ENCODE measurements at regions not wholly inside any gene's neighbourhood (a gene's known extent, or its start where the extent isn't known, plus 50 kb on each side); places are given as distances from the start of the nearest gene placed in this dataset.

DNA sequence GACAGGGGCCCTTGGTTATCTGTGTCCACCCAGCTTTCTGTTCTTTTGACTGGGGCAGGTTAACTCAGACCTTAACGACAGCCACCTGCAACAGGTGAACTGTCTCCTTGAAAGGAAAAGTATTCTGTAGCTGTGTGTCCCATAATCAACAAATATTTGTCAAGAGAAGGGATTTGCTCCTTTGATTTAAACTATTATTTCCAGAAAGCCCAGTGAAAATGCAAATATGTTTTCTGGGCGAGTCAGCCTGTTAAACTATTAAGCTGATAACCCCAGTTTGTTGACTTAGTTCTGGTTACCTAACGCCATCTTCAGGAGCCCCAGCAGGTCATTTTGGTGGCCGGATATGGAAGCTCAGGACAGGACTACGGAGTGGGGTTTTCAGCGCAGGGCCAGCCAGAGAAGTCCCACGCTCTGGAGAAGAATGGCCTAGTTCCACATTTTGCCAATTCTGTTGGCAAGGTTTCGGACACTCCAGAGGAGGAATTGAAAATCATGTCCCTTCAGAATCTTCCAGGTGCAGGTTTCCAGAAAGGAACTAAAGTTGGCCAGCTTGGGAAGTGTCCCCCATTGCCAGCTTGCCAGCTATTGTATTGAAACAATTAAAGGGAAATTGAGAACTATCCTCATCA lies 54.5 kb downstream of the ADRA2A start:
- no peak for TF ChIP-seq POLR2A (IDR thresholded peaks at IDR 0.05)
- TF ChIP-seq, protein P1, sequence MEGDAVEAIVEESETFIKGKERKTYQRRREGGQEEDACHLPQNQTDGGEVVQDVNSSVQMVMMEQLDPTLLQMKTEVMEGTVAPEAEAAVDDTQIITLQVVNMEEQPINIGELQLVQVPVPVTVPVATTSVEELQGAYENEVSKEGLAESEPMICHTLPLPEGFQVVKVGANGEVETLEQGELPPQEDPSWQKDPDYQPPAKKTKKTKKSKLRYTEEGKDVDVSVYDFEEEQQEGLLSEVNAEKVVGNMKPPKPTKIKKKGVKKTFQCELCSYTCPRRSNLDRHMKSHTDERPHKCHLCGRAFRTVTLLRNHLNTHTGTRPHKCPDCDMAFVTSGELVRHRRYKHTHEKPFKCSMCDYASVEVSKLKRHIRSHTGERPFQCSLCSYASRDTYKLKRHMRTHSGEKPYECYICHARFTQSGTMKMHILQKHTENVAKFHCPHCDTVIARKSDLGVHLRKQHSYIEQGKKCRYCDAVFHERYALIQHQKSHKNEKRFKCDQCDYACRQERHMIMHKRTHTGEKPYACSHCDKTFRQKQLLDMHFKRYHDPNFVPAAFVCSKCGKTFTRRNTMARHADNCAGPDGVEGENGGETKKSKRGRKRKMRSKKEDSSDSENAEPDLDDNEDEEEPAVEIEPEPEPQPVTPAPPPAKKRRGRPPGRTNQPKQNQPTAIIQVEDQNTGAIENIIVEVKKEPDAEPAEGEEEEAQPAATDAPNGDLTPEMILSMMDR (IDR thresholded peaks at IDR 0.05), result no peak
- Histone ChIP-seq H3K9me3 (replicated peaks in 1 of 3) (no peaks in the 10 kb centered on the region), H3K36me3 (replicated peaks in 1 of 2) (no peaks in the 10 kb centered on the region), H3K4me3 (no peak overlapping the region), H3K4me1 (replicated peaks in 1 of 2) (no peaks in the 10 kb centered on the region), H3K27me3 (no peaks in the 10 kb centered on the region), H3K27ac (no peak overlapping the region)
- no peak for DNase-seq
- WGBS, 4 donors, result 77 to 82% (median 81%) methylated on average over 8 of the region's 8 CpGs
- intact Hi-C loops (cut with DNase I), result no loop called here

DNA sequence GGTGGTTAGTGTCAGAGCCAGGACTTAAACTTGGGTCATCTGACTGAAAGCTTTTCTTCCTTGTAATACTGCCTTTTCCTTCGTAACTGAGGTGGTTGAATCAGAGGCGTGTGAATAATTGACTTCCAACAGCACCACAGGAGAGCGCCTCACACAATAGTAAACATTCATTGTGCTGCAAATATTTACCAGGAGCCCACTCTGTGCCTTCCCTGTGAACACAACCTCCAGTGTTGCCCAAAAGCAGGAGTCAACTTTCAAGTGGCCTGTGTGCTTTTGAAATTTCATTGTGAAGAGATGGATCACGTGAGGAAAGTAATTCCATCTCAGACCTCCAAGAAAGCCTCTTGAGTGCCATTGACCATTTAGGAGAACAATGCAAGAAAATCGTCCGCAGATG lies 60.2 kb downstream of the ADRA2A start:
- intact Hi-C loops (cut with DNase I), result no loop called here
- no peaks in the 10 kb centered on the region for H3K9me3 ChIP-seq (replicated peaks in 1 of 3)
- H3K27ac ChIP-seq, result no peak overlapping the region
- no peak for DNase-seq
- H3K36me3 ChIP-seq (replicated peaks in 1 of 2), result no peaks in the 10 kb centered on the region
- no peaks in the 10 kb centered on the region for H3K4me1 ChIP-seq (replicated peaks in 1 of 2)
- no peak for TF ChIP-seq POLR2A (IDR thresholded peaks at IDR 0.05)
- TF ChIP-seq, protein P1 (IDR thresholded peaks at IDR 0.05), result no peak
- WGBS, 4 donors, result 64 to 74% (median 67%) methylated on average over 6 of the region's 6 CpGs
- no peak overlapping the region for H3K4me3 ChIP-seq
- no peaks in the 10 kb centered on the region for H3K27me3 ChIP-seq

DNA sequence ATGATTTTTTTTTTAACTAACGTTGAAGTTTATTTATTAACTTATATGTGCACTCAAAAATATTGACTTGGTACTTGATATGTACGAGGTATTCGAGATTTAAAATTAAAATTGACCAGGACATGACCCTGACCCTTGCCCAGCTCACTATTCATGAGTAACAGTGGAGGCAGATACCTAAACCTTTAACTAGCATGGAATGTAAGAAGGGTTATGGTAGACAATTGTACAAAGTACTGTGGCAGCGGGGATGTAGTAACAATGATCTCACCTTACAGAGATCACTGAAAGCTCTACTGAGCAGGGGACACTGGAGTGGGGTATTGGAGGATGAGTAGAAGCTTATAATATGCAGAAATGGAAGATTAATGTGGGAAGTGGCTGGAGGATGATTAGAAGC lies 60.8 kb downstream of the ADRA2A start:
- H3K27me3 ChIP-seq, result peaks cover 3% of the 10 kb centered on the region
- intact Hi-C loops (cut with DNase I), result no loop called here
- 40 to 55% (median 52%) methylated on average over 4 of the region's 4 CpGs for WGBS, 4 donors

DNA sequence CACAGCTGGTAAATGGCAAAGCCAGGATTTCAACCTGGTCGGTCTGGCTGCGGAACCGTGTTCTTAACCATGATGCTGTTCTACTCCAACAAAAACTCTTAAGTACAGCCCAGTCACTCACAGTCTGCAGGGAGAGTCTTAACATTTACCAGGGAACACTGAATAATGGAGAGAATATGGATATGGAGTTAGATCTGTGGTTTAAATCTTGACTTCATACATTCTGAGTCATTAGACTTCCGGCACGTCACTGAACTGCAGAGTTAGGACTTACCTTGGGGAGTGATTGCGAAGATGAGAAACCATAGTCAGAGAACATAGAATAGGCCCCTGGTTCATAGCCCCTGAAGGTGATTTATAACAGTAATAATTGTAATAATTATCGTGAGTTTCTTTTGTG lies 61.7 kb downstream of the ADRA2A start:
- 88 to 94% (median 92%) methylated on average over 7 of the region's 7 CpGs for WGBS, 4 donors
- Histone ChIP-seq H3K27ac (no peak overlapping the region), H3K27me3 (peaks cover 6% of the 10 kb centered on the region), H3K4me1 (replicated peaks in 1 of 2) (no peaks in the 10 kb centered on the region), H3K4me3 (no peak overlapping the region), H3K9me3 (replicated peaks in 1 of 3) (no peaks in the 10 kb centered on the region), H3K36me3 (replicated peaks in 1 of 2) (no peaks in the 10 kb centered on the region)
- DNase-seq, result no peak
- intact Hi-C loops (cut with DNase I), result no loop called here
- TF ChIP-seq, protein P1 (IDR thresholded peaks at IDR 0.05), result no peak
- no peak for TF ChIP-seq POLR2A (IDR thresholded peaks at IDR 0.05)

More for the DNA sequence above, 60.8 kb downstream of the ADRA2A start:
- Histone ChIP-seq H3K4me3 (no peak overlapping the region), H3K27ac (no peak overlapping the region), H3K9me3 (replicated peaks in 1 of 3) (no peaks in the 10 kb centered on the region), H3K4me1 (replicated peaks in 1 of 2) (no peaks in the 10 kb centered on the region), H3K36me3 (replicated peaks in 1 of 2) (no peaks in the 10 kb centered on the region)
- no peak for DNase-seq
- TF ChIP-seq, protein P1 (IDR thresholded peaks at IDR 0.05), result no peak
- TF ChIP-seq POLR2A (IDR thresholded peaks at IDR 0.05), result no peak
